Thyroid gland (tissue), 4 donors: ENCODE measurements at regions not wholly inside any gene's neighbourhood (a gene's known extent, or its start where the extent isn't known, plus 50 kb on each side); places are given as distances from the start of the nearest gene placed in this dataset.

ENCODE experiments used
- POLR2A ChIP-seq, 2 donors: fragments of 450-650 bp; IDR thresholded peaks; one replicate each; pipeline ENCODE4 v1.6.1; 2017; ENCODE audit warnings: antibody characterized with exemption in 2 of 2, mild to moderate bottlenecking in 2 of 2, moderate library complexity in 1 of 2
- TF ChIP-seq, protein P1 (sequence below), 6 experiments: fragments of 200-600 bp in 3 of 6; fragments of 450-650 bp in 3 of 6; sonication (generic) in 3 of 6; IDR thresholded peaks; one replicate each; pipeline ENCODE4 v1.5.1; 2016 to 2019; ENCODE audit warnings: antibody characterized with exemption in 6 of 6, mild to moderate bottlenecking in 2 of 6, inconsistent platforms in 1 of 6, moderate library complexity in 1 of 6

DNA sequence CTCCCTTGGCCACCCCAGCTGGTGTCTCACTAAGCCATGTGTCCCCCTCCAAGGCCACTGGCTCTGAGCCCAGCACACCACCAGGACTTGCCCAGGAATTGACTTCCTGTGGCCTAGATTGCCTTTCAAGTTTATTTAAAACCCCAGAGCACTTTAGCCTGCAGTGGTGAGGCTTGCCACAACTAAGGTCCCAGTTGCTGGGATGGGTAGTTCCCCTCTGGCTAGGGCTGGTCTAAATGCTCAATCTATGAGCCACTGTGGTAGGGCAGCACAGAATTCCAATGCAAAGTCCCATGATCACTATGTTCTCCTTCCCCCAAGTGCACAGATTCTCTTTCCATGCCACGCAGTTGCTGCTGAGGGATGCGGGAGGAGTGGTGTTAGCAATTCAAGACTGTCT lies 61.1 kb upstream of the HCCS start:
- TF ChIP-seq, protein P1, sequence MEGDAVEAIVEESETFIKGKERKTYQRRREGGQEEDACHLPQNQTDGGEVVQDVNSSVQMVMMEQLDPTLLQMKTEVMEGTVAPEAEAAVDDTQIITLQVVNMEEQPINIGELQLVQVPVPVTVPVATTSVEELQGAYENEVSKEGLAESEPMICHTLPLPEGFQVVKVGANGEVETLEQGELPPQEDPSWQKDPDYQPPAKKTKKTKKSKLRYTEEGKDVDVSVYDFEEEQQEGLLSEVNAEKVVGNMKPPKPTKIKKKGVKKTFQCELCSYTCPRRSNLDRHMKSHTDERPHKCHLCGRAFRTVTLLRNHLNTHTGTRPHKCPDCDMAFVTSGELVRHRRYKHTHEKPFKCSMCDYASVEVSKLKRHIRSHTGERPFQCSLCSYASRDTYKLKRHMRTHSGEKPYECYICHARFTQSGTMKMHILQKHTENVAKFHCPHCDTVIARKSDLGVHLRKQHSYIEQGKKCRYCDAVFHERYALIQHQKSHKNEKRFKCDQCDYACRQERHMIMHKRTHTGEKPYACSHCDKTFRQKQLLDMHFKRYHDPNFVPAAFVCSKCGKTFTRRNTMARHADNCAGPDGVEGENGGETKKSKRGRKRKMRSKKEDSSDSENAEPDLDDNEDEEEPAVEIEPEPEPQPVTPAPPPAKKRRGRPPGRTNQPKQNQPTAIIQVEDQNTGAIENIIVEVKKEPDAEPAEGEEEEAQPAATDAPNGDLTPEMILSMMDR (IDR thresholded peaks at IDR 0.05): no peak
- no peak for TF ChIP-seq POLR2A (IDR thresholded peaks at IDR 0.05)
